Stimulated activated CD8-positive, alpha-beta memory T cell treated with anti-CD3 and anti-CD28 coated beads, Interleukin-15, amount 100 ng/mL, for 4 hours (primary cell): ENCODE measurements at regions not wholly inside any gene's neighbourhood (a gene's known extent, or its start where the extent isn't known, plus 50 kb on each side); places are given as distances from the start of the nearest gene placed in this dataset.
"Not testable (repeated sequence)": the region's sequence is repeated elsewhere in the genome, so short reads cannot be mapped to it uniquely, and the experiment has no call there.

Experiments used
- DNase-seq, 2 donors: peaks; one replicate each; pipeline ENCODE4 v3.0.0-alpha.2; 2020; ENCODE audit warnings: low read depth in 2 of 2

GRCh38 chr13:89968470-89968869 is 1379.0 kb upstream of the MIR17HG start:
- DNase-seq: no peak

- DNase-seq: no peak
Observed at GRCh38 chr13:89970353-89970709, 1377.2 kb upstream of the MIR17HG start.

- no peak for DNase-seq
Observed at GRCh38 chr13:89977203-89977602, 1370.3 kb upstream of the MIR17HG start.

- no peak for DNase-seq
Observed at GRCh38 chr13:89980896-89981295, 1366.6 kb upstream of the MIR17HG start.

- no peak for DNase-seq
Observed at GRCh38 chr13:89982407-89983095, 1364.9 kb upstream of the MIR17HG start.

- DNase-seq: no peak
Observed at GRCh38 chr13:89988206-89988605, 1359.3 kb upstream of the MIR17HG start.

GRCh38 chr13:90003566-90003965 is 1343.9 kb upstream of the MIR17HG start:
- no peak for DNase-seq

- DNase-seq: no peak
Observed at GRCh38 chr13:90008707-90009149, 1338.8 kb upstream of the MIR17HG start.

GRCh38 chr13:90014038-90014437 is 1333.4 kb upstream of the MIR17HG start:
- DNase-seq: no peak

- DNase-seq: no peak
Observed at GRCh38 chr13:90015565-90016507, 1331.7 kb upstream of the MIR17HG start.

- no peak for DNase-seq
Observed at GRCh38 chr13:90016688-90017087, 1330.8 kb upstream of the MIR17HG start.

- DNase-seq: no peak
Observed at GRCh38 chr13:90020536-90021070, 1326.9 kb upstream of the MIR17HG start.

- DNase-seq: no peak
Observed at GRCh38 chr13:90027409-90027808, 1320.1 kb upstream of the MIR17HG start.

GRCh38 chr13:90032313-90032712 is 1315.2 kb upstream of the MIR17HG start:
- DNase-seq: no peak

GRCh38 chr13:90032841-90033493 is 1314.5 kb upstream of the MIR17HG start:
- no peak for DNase-seq

- no peak for DNase-seq
Observed at GRCh38 chr13:90039516-90039915, 1308.0 kb upstream of the MIR17HG start.

GRCh38 chr13:90047600-90047999 is 1299.9 kb upstream of the MIR17HG start:
- DNase-seq: no peak

- no peak for DNase-seq
Observed at GRCh38 chr13:90049989-90050671, 1297.4 kb upstream of the MIR17HG start.

- DNase-seq: no peak
Observed at GRCh38 chr13:90055121-90055520, 1292.4 kb upstream of the MIR17HG start.

GRCh38 chr13:90055760-90056159 is 1291.7 kb upstream of the MIR17HG start:
- no peak for DNase-seq

GRCh38 chr13:90064226-90064625 is 1283.3 kb upstream of the MIR17HG start:
- not testable (repeated sequence) for DNase-seq

GRCh38 chr13:90068658-90069057 is 1278.8 kb upstream of the MIR17HG start:
- no peak for DNase-seq
